ENCODE measurements at regions not wholly inside any gene's neighbourhood (a gene's known extent, or its start where the extent isn't known, plus 50 kb on each side); places are given as distances from the start of the nearest gene placed in this dataset.

- no peak for TF ChIP-seq CTCF (IDR thresholded peaks at IDR 0.05)
- no peak for TF ChIP-seq ZFX (IDR thresholded peaks at IDR 0.05; ENCODE audit: borderline replicate concordance)
Measured at GRCh38 chr21:36542312-36543101, 62.6 kb upstream of the CLDN14 start.

All from 22Rv1 (cell line).